ENCODE measurements at regions not wholly inside any gene's neighbourhood (a gene's known extent, or its start where the extent isn't known, plus 50 kb on each side); places are given as distances from the start of the nearest gene placed in this dataset.

GRCh38 chr7:89728481-89728880, 425.8 kb upstream of the STEAP1 start:
- TF ChIP-seq EZH2 (IDR thresholded peaks at IDR 0.05; ENCODE audit: low read depth, unreplicated experiment) (no peak), NANOG (IDR thresholded peaks at IDR 0.05; ENCODE audit: borderline replicate concordance) (no peak), POLR2AphosphoS5 (IDR thresholded peaks at IDR 0.05; ENCODE audit: low read depth) (no peak), EZH2phosphoT487 (IDR thresholded peaks at IDR 0.05; ENCODE audit: unreplicated experiment) (no peak), ETS1 (IDR thresholded peaks at IDR 0.05) (no peak)
- TF ChIP-seq, protein P1, sequence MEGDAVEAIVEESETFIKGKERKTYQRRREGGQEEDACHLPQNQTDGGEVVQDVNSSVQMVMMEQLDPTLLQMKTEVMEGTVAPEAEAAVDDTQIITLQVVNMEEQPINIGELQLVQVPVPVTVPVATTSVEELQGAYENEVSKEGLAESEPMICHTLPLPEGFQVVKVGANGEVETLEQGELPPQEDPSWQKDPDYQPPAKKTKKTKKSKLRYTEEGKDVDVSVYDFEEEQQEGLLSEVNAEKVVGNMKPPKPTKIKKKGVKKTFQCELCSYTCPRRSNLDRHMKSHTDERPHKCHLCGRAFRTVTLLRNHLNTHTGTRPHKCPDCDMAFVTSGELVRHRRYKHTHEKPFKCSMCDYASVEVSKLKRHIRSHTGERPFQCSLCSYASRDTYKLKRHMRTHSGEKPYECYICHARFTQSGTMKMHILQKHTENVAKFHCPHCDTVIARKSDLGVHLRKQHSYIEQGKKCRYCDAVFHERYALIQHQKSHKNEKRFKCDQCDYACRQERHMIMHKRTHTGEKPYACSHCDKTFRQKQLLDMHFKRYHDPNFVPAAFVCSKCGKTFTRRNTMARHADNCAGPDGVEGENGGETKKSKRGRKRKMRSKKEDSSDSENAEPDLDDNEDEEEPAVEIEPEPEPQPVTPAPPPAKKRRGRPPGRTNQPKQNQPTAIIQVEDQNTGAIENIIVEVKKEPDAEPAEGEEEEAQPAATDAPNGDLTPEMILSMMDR (conservative IDR thresholded peaks at IDR 0.05; ENCODE audit: low read depth in 2 of 2), result no peak
